ENCODE measurements at regions not wholly inside any gene's neighbourhood (a gene's known extent, or its start where the extent isn't known, plus 50 kb on each side); places are given as distances from the start of the nearest gene placed in this dataset.

- H3K36me3 ChIP-seq (ENCODE audit: insufficient read depth, low read length), result no peaks in the 10 kb centered on the region
- H3K27ac ChIP-seq (ENCODE audit: low read length), result peak overlapping the region; percentile 69
- no peak for DNase-seq
- H3K27me3 ChIP-seq (ENCODE audit: insufficient read depth, low read length, poor library complexity), result no peaks in the 10 kb centered on the region
- peaks cover 47% of the 10 kb centered on the region for H3K4me1 ChIP-seq (ENCODE audit: insufficient read depth, low read length)
- no peak overlapping the region for H3K4me3 ChIP-seq (ENCODE audit: low read depth in 1 of 2, low read length in 2 of 2)
- no peak overlapping the region for H2AFZ ChIP-seq (ENCODE audit: low read depth, low read length)
- no peak overlapping the region for H3K9ac ChIP-seq (ENCODE audit: low read depth, low read length)
- ATAC-seq (ENCODE audit: insufficient read depth, low read depth), result peak; percentile 67
- no peak for TF ChIP-seq EZH2 (IDR thresholded peaks at IDR 0.05; ENCODE audit: borderline replicate concordance, low read depth, low read length, severe bottlenecking)
- no peak for TF ChIP-seq CTCF (IDR thresholded peaks at IDR 0.05; ENCODE audit: borderline replicate concordance, extremely low read depth, low read length, poor library complexity, severe bottlenecking)
- no peaks in the 10 kb centered on the region for H3K79me2 ChIP-seq (ENCODE audit: insufficient read depth, low read length)
- no peaks in the 10 kb centered on the region for H4K20me1 ChIP-seq (ENCODE audit: insufficient read depth, low read length)
- H3K9me3 ChIP-seq (ENCODE audit: insufficient read depth, low read length, severe bottlenecking), result no peaks in the 10 kb centered on the region
- H3K4me2 ChIP-seq (ENCODE audit: insufficient read depth, low read length), result peak overlapping the region; percentile 20; the same call in 1 of the 2 replicates
Observed at GRCh38 chr14:86084097-86084496, 554.2 kb downstream of the FLRT2 start.

DNA sequence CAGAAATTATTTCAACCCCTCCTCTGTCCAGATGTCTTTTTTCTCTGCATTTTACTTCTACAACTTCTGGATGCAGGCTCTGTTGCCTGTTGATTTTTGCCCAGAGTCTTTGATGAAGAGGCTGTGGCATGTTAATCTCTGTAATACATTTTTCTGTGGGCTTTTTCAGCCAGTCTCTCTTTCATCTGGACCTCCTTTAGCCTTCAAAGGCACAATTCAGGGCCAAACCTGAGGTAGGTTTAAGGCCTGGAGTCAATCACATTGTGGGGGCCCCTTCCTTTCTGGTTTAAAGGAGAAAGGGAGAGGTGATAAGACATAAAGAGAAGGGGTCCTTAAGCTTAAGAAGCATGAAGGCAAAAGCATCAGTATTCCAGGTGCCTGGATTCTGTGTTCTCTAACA lies 553.7 kb downstream of the FLRT2 start:
- no peaks in the 10 kb centered on the region for H3K9me3 ChIP-seq (ENCODE audit: insufficient read depth, low read length, severe bottlenecking)
- H4K20me1 ChIP-seq (ENCODE audit: insufficient read depth, low read length), result no peaks in the 10 kb centered on the region
- H3K79me2 ChIP-seq (ENCODE audit: insufficient read depth, low read length), result no peaks in the 10 kb centered on the region
- H3K36me3 ChIP-seq (ENCODE audit: insufficient read depth, low read length), result no peaks in the 10 kb centered on the region
- TF ChIP-seq CTCF (IDR thresholded peaks at IDR 0.05; ENCODE audit: borderline replicate concordance, extremely low read depth, low read length, poor library complexity, severe bottlenecking) (no peak), EZH2 (IDR thresholded peaks at IDR 0.05; ENCODE audit: borderline replicate concordance, low read depth, low read length, severe bottlenecking) (no peak)
- 0 out of 3 replicates have a peak, but pooled peaks have one; percentile 17 for ATAC-seq (ENCODE audit: insufficient read depth, low read depth)
- H3K9ac ChIP-seq (ENCODE audit: low read depth, low read length), result no peak overlapping the region
- no peak overlapping the region for H2AFZ ChIP-seq (ENCODE audit: low read depth, low read length)
- H3K4me1 ChIP-seq (ENCODE audit: insufficient read depth, low read length), result peaks cover 47% of the 10 kb centered on the region
- H3K27ac ChIP-seq (ENCODE audit: low read length), result peak overlapping the region; percentile 69
- peak overlapping the region; percentile 17; the same call in 1 of the 2 replicates for H3K4me2 ChIP-seq (ENCODE audit: insufficient read depth, low read length)
- no peaks in the 10 kb centered on the region for H3K27me3 ChIP-seq (ENCODE audit: insufficient read depth, low read length, poor library complexity)
- H3K4me3 ChIP-seq (ENCODE audit: low read depth in 1 of 2, low read length in 2 of 2), result no peak overlapping the region
- no peak for DNase-seq

DNA sequence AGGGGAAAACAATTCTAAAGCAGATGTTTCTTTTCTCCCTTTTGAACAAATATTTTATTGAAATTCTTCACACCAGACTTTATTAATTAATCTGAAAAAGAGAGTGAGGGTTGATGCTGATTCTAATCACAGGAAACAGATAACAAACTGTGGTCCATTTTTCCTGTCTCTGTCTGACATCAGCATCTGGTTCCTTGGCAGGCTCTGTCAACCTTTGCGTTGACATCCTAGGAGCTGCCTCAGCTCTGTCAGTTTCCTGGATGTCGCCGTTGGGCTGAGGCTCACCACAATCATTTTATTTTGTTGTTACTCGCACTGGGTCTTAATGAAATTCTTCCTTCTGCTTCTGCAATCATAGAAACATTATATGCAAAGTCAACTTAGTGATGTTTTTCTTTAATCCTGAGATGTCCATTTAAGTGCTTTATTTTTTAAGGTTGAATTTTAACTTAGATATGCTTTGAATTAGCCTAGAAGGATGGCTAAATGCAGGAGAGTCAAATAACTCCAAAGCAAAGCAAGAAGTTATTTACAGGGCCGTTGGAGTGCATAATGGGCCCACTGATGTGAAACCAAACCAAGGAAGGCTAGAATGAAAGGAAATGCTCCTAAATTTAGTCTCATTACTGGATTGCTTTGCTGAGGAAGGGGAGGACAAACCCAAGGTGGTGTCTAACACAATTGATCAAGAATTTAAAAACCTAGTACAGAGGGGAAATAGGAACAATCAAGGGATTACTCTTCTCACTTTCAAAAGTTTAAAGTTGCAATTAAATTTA lies 542.4 kb downstream of the FLRT2 start:
- peak overlapping the region; percentile 58 for H3K4me2 ChIP-seq (ENCODE audit: insufficient read depth, low read length)

More for the DNA sequence above, 542.4 kb downstream of the FLRT2 start:
- no peaks in the 10 kb centered on the region for H3K79me2 ChIP-seq (ENCODE audit: insufficient read depth, low read length)
- H3K4me3 ChIP-seq (ENCODE audit: low read depth in 1 of 2, low read length in 2 of 2), result peak overlapping the region in 1 of 2 experiments; percentile 39; a peak in 2 of 4 replicates
- H3K9ac ChIP-seq (ENCODE audit: low read depth, low read length), result peak overlapping the region; percentile 44
- TF ChIP-seq EZH2 (IDR thresholded peaks at IDR 0.05; ENCODE audit: borderline replicate concordance, low read depth, low read length, severe bottlenecking), result no peak
- no peak for TF ChIP-seq CTCF (IDR thresholded peaks at IDR 0.05; ENCODE audit: borderline replicate concordance, extremely low read depth, low read length, poor library complexity, severe bottlenecking)
- peak overlapping the region; percentile 58 for H2AFZ ChIP-seq (ENCODE audit: low read depth, low read length)
- H3K27me3 ChIP-seq (ENCODE audit: insufficient read depth, low read length, poor library complexity), result no peaks in the 10 kb centered on the region
- H3K4me1 ChIP-seq (ENCODE audit: insufficient read depth, low read length), result peaks cover 29% of the 10 kb centered on the region
- H4K20me1 ChIP-seq (ENCODE audit: insufficient read depth, low read length), result no peaks in the 10 kb centered on the region
- H3K9me3 ChIP-seq (ENCODE audit: insufficient read depth, low read length, severe bottlenecking), result no peaks in the 10 kb centered on the region
- H3K36me3 ChIP-seq (ENCODE audit: insufficient read depth, low read length), result no peaks in the 10 kb centered on the region
- peak; percentile 99 for ATAC-seq (ENCODE audit: insufficient read depth, low read depth)
- peak; percentile 81 for DNase-seq
- peak overlapping the region; percentile 91 for H3K27ac ChIP-seq (ENCODE audit: low read length)
